GM23338 (cell line): ENCODE measurements at regions not wholly inside any gene's neighbourhood (a gene's known extent, or its start where the extent isn't known, plus 50 kb on each side); places are given as distances from the start of the nearest gene placed in this dataset.

Experiments
- CREB1 ChIP-seq: fragments of 250-450 bp; sonication (Bioruptor Pico); IDR thresholded peaks from 2 replicates; pipeline ENCODE4 v1.5.0; 2020; ENCODE audit warnings: low read depth, mild to moderate bottlenecking, moderate library complexity
- CTCF ChIP-seq, 2 experiments: fragments of 200-600 bp in 1 of 2; sonication (generic) in 1 of 2; conservative IDR thresholded peaks; 2 replicates each; pipeline versions ENCODE4 v1.5.1 to v1.6.1; 2016 to 2017; ENCODE audit warnings: antibody characterized with exemption in 2 of 2, low read depth in 2 of 2, mild to moderate bottlenecking in 2 of 2, moderate library complexity in 1 of 2
- EZH2 ChIP-seq: fragments of 200-600 bp; sonication (generic); IDR thresholded peaks from one replicate; pipeline ENCODE4 v1.8.0; 2017; ENCODE audit warnings: antibody characterized with exemption, mild to moderate bottlenecking, low read depth; ENCODE audit not compliant: unreplicated experiment
- POLR2AphosphoS5 ChIP-seq: IDR thresholded peaks from 2 replicates; pipeline ENCODE4 v1.6.1; 2016; ENCODE audit warnings: antibody characterized with exemption, low read depth
- REST ChIP-seq: IDR thresholded peaks from one replicate; pipeline ENCODE4 v1.6.1; 2018; ENCODE audit warnings: antibody characterized with exemption; ENCODE audit not compliant: unreplicated experiment

GRCh38 chr9:28082671-28083070 is 509.4 kb upstream of the C9orf72 start:
- TF ChIP-seq CTCF (conservative IDR thresholded peaks at IDR 0.05; ENCODE audit: low read depth in 2 of 2), result no peak
- no peak for TF ChIP-seq POLR2AphosphoS5
- no peak for TF ChIP-seq CREB1 (CRISPR knock-in tag)
- TF ChIP-seq EZH2, result no peak
- TF ChIP-seq REST, result no peak
